ENCODE measurements at regions not wholly inside any gene's neighbourhood (a gene's known extent, or its start where the extent isn't known, plus 50 kb on each side); places are given as distances from the start of the nearest gene placed in this dataset.
"Not testable (repeated sequence)": the region's sequence is repeated elsewhere in the genome, so short reads cannot be mapped to it uniquely, and the experiment has no call there.

GRCh38 chr16:79402920-79403319 lies 197.6 kb downstream of the MAF start:
- no peak for DNase-seq

- no peak for DNase-seq
Measured at GRCh38 chr16:79402356-79402755, 198.2 kb downstream of the MAF start.

- DNase-seq, result no peak
Measured at GRCh38 chr16:79401782-79402181, 198.8 kb downstream of the MAF start.

GRCh38 chr16:79401157-79401556 lies 199.4 kb downstream of the MAF start:
- DNase-seq, result no peak

- no peak for DNase-seq
Measured at GRCh38 chr16:79400462-79401149, 199.9 kb downstream of the MAF start.

- DNase-seq, result no peak
Measured at GRCh38 chr16:79395591-79395990, 204.9 kb downstream of the MAF start.

GRCh38 chr16:79394206-79394605 lies 206.3 kb downstream of the MAF start:
- no peak for DNase-seq

- DNase-seq, result no peak
Measured at GRCh38 chr16:79393564-79393963, 207.0 kb downstream of the MAF start.

GRCh38 chr16:79393127-79393526 lies 207.4 kb downstream of the MAF start:
- no peak for DNase-seq

GRCh38 chr16:79392081-79392480 lies 208.5 kb downstream of the MAF start:
- DNase-seq, result no peak

GRCh38 chr16:79391395-79391794 lies 209.1 kb downstream of the MAF start:
- no peak for DNase-seq

GRCh38 chr16:79390481-79391051 lies 210.0 kb downstream of the MAF start:
- no peak for DNase-seq

- DNase-seq, result no peak
Measured at GRCh38 chr16:79388396-79388795, 212.1 kb downstream of the MAF start.

GRCh38 chr16:79386299-79386698 lies 214.2 kb downstream of the MAF start:
- DNase-seq, result no peak

- DNase-seq, result no peak
Measured at GRCh38 chr16:79381603-79382042, 218.9 kb downstream of the MAF start.

GRCh38 chr16:79380995-79381602 lies 219.4 kb downstream of the MAF start:
- no peak for DNase-seq

GRCh38 chr16:79379095-79379494 lies 221.4 kb downstream of the MAF start:
- DNase-seq, result no peak

GRCh38 chr16:79377082-79377481 lies 223.5 kb downstream of the MAF start:
- not testable (repeated sequence) for DNase-seq

GRCh38 chr16:79375351-79375750 lies 225.2 kb downstream of the MAF start:
- DNase-seq, result no peak

GRCh38 chr16:79372503-79373184 lies 227.9 kb downstream of the MAF start:
- no peak for DNase-seq

- DNase-seq, result no peak
Measured at GRCh38 chr16:79370736-79371135, 229.8 kb downstream of the MAF start.

GRCh38 chr16:79369796-79370195 lies 230.7 kb downstream of the MAF start:
- DNase-seq, result no peak

- no peak for DNase-seq
Measured at GRCh38 chr16:79367822-79368221, 232.7 kb downstream of the MAF start.

- no peak for DNase-seq
Measured at GRCh38 chr16:79366635-79367034, 233.9 kb downstream of the MAF start.

Measured in right forelimb (tissue), 1 donor.